ENCODE measurements at regions not wholly inside any gene's neighbourhood (a gene's known extent, or its start where the extent isn't known, plus 50 kb on each side); places are given as distances from the start of the nearest gene placed in this dataset.

- Histone ChIP-seq H3F3A (ENCODE audit: insufficient read depth, low read depth) (no peaks in the 10 kb centered on the region), H3K9me2 (ENCODE audit: insufficient read depth) (no peaks in the 10 kb centered on the region), H3K4me2 (no peak overlapping the region), H3K9me3 (ENCODE audit: insufficient read depth, low read depth) (no peaks in the 10 kb centered on the region), H2AFZ (no peak overlapping the region), H3K4me1 (replicated peaks; ENCODE audit: insufficient read depth) (no peaks in the 10 kb centered on the region), H3K36me3 (ENCODE audit: low read depth) (no peaks in the 10 kb centered on the region), H3K27ac (no peak overlapping the region), H3K27me3 (ENCODE audit: insufficient read depth, low read depth) (no peaks in the 10 kb centered on the region), H4K20me1 (ENCODE audit: insufficient read depth) (no peaks in the 10 kb centered on the region), H3K4me3 (no peak overlapping the region), H3K79me2 (ENCODE audit: low read depth) (no peaks in the 10 kb centered on the region)
- DNase-seq, result no peak
- CTCF ChIA-PET, result no interaction called here
- POLR2A ChIA-PET (ENCODE audit: unreplicated experiment), result no interaction called here
- TF ChIP-seq EZH2 (IDR thresholded peaks at IDR 0.05; ENCODE audit: low read depth), result no peak
- TF ChIP-seq CTCF (conservative IDR thresholded peaks at IDR 0.05), result no peak
- BruUV-seq (replicated peaks), result no TSS peak
- intact Hi-C loops (cut with micrococcal nuclease; ENCODE audit: unreplicated experiment), result no loop called here
These were observed 357.2 kb downstream of the COL11A1 start for GRCh38 chr1:102751111-102751510.

GRCh38 chr1:102742426-102742825, 365.9 kb downstream of the COL11A1 start:
- BruUV-seq (replicated peaks), result no TSS peak
- DNase-seq, result peak in 1 of 2 experiments; percentile 44
- CTCF ChIA-PET, result no interaction called here

GRCh38 chr1:102733491-102734236, 374.7 kb downstream of the COL11A1 start:
- TF ChIP-seq CTCF (conservative IDR thresholded peaks at IDR 0.05), result no peak
- TF ChIP-seq EZH2 (IDR thresholded peaks at IDR 0.05; ENCODE audit: low read depth), result no peak
- ChIA-PET POLR2A (ENCODE audit: unreplicated experiment) (no interaction called here), CTCF (no interaction called here)

More at GRCh38 chr1:102742426-102742825, 365.9 kb downstream of the COL11A1 start:
- no peak overlapping the region for H3K4me2 ChIP-seq
- H3K9me2 ChIP-seq (ENCODE audit: insufficient read depth), result no peaks in the 10 kb centered on the region
- POLR2A ChIA-PET (ENCODE audit: unreplicated experiment), result no interaction called here
- intact Hi-C loops (cut with micrococcal nuclease; ENCODE audit: unreplicated experiment), result no loop called here
- no peak overlapping the region for H3K27ac ChIP-seq
- no peaks in the 10 kb centered on the region for H3F3A ChIP-seq (ENCODE audit: insufficient read depth, low read depth)
- H4K20me1 ChIP-seq (ENCODE audit: insufficient read depth), result no peaks in the 10 kb centered on the region
- H3K36me3 ChIP-seq (ENCODE audit: low read depth), result no peaks in the 10 kb centered on the region
- TF ChIP-seq CTCF (conservative IDR thresholded peaks at IDR 0.05) (no peak), EZH2 (IDR thresholded peaks at IDR 0.05; ENCODE audit: low read depth) (no peak)
- no peak overlapping the region for H3K4me3 ChIP-seq
- H3K27me3 ChIP-seq (ENCODE audit: insufficient read depth, low read depth), result no peaks in the 10 kb centered on the region
- H3K79me2 ChIP-seq (ENCODE audit: low read depth), result no peaks in the 10 kb centered on the region
- H2AFZ ChIP-seq, result no peak overlapping the region
- H3K9me3 ChIP-seq (ENCODE audit: insufficient read depth, low read depth), result no peaks in the 10 kb centered on the region
- 0 out of 2 replicates have a peak, but pooled peaks cover 3% of the 10 kb centered on the region for H3K4me1 ChIP-seq (replicated peaks; ENCODE audit: insufficient read depth)

More at GRCh38 chr1:102733491-102734236, 374.7 kb downstream of the COL11A1 start:
- no peaks in the 10 kb centered on the region for H3K4me1 ChIP-seq (replicated peaks; ENCODE audit: insufficient read depth)
- no TSS peak for BruUV-seq (replicated peaks)
- H3K79me2 ChIP-seq (ENCODE audit: low read depth), result no peaks in the 10 kb centered on the region
- DNase-seq, result no peak
- H3K4me3 ChIP-seq, result no peak overlapping the region
- H3K27me3 ChIP-seq (ENCODE audit: insufficient read depth, low read depth), result no peaks in the 10 kb centered on the region
- H4K20me1 ChIP-seq (ENCODE audit: insufficient read depth), result no peaks in the 10 kb centered on the region
- H3K27ac ChIP-seq, result no peak overlapping the region
- H3K9me2 ChIP-seq (ENCODE audit: insufficient read depth), result 0 out of 2 replicates have a peak, but pooled peaks cover 6% of the 10 kb centered on the region
- no peaks in the 10 kb centered on the region for H3F3A ChIP-seq (ENCODE audit: insufficient read depth, low read depth)
- no peak overlapping the region for H3K4me2 ChIP-seq
- no peaks in the 10 kb centered on the region for H3K9me3 ChIP-seq (ENCODE audit: insufficient read depth, low read depth)
- intact Hi-C loops (cut with micrococcal nuclease; ENCODE audit: unreplicated experiment), result no loop called here
- H2AFZ ChIP-seq, result no peak overlapping the region
- no peaks in the 10 kb centered on the region for H3K36me3 ChIP-seq (ENCODE audit: low read depth)

Data from PC-9 (cell line).